Trophoblast cell (in vitro differentiated cells and primary cell): ENCODE measurements at regions not wholly inside any gene's neighbourhood (a gene's known extent, or its start where the extent isn't known, plus 50 kb on each side); places are given as distances from the start of the nearest gene placed in this dataset.
A peak's percentile ranks its signal among the peaks of the same experiment; 100 is the strongest.

Experiments used
- DNase-seq, 2 donors: peaks; one replicate each; pipeline ENCODE4 v3.0.0-alpha.2; 2016
- H2AFZ ChIP-seq: 2 replicates; pipeline ENCODE4 v1.6.1; 2013; ENCODE audit warnings: low read length, moderate library complexity, mild to moderate bottlenecking; ENCODE audit not compliant: insufficient read depth, poor library complexity
- H2AK5ac ChIP-seq: 2 replicates; pipeline ENCODE4 v1.6.1; 2013; ENCODE audit warnings: mild to moderate bottlenecking, low read length
- H2BK120ac ChIP-seq: 2 replicates; pipeline ENCODE4 v1.6.1; 2013; ENCODE audit warnings: low read length, mild to moderate bottlenecking, moderate library complexity; ENCODE audit not compliant: insufficient read depth, poor library complexity
- H2BK12ac ChIP-seq: 2 replicates; pipeline ENCODE4 v1.6.1; 2013; ENCODE audit warnings: mild to moderate bottlenecking, low read length, moderate library complexity
- H2BK5ac ChIP-seq: 2 replicates; pipeline ENCODE4 v1.6.1; 2013; ENCODE audit warnings: low read length, low read depth, moderate library complexity, mild to moderate bottlenecking; ENCODE audit not compliant: poor library complexity
- H3K14ac ChIP-seq: 2 replicates; pipeline ENCODE4 v1.6.1; 2013; ENCODE audit warnings: mild to moderate bottlenecking, low read length
- H3K18ac ChIP-seq: 2 replicates; pipeline ENCODE4 v1.6.1; 2013; ENCODE audit warnings: mild to moderate bottlenecking, low read length
- H3K23ac ChIP-seq: 2 replicates; pipeline ENCODE4 v1.6.1; 2013; ENCODE audit warnings: low read length
- H3K27ac ChIP-seq: 2 replicates; pipeline ENCODE4 v1.5.1; 2013; ENCODE audit warnings: low read depth, mild to moderate bottlenecking, inconsistent platforms, low read length, moderate library complexity
- H3K27me3 ChIP-seq: 2 replicates; pipeline ENCODE4 v1.6.1; 2013; ENCODE audit warnings: inconsistent platforms, mild to moderate bottlenecking, low read length, moderate library complexity; ENCODE audit not compliant: insufficient read depth
- H3K36me3 ChIP-seq, 2 experiments: 1 replicate in 1 of 2; 2 replicates in 1 of 2; pipeline ENCODE4 v1.6.1; 2013; ENCODE audit warnings: low read length in 2 of 2, mild to moderate bottlenecking in 2 of 2, moderate library complexity in 1 of 2; ENCODE audit not compliant: insufficient read depth in 2 of 2, control insufficient read depth in 1 of 2
- H3K4ac ChIP-seq: 2 replicates; pipeline ENCODE4 v1.6.1; 2013; ENCODE audit warnings: low read depth, mild to moderate bottlenecking, low read length, moderate library complexity
- H3K4me1 ChIP-seq, 2 experiments: 1 replicate in 1 of 2; 2 replicates in 1 of 2; pipeline ENCODE4 v1.6.1; 2013; ENCODE audit warnings: low read length in 2 of 2, mild to moderate bottlenecking in 2 of 2, moderate library complexity in 1 of 2; ENCODE audit not compliant: insufficient read depth in 2 of 2, control insufficient read depth in 1 of 2
- H3K4me2 ChIP-seq: 2 replicates; pipeline ENCODE4 v1.6.1; 2013; ENCODE audit warnings: inconsistent platforms, mild to moderate bottlenecking, low read length, moderate library complexity
- H3K4me3 ChIP-seq: 2 replicates; pipeline ENCODE4 v1.5.1; 2013; ENCODE audit warnings: mild to moderate bottlenecking, low read depth, low read length, inconsistent platforms
- H3K79me1 ChIP-seq: one replicate; pipeline ENCODE4 v1.6.1; 2013; ENCODE audit warnings: low read length
- H3K79me2 ChIP-seq: 2 replicates; pipeline ENCODE4 v1.6.1; 2013; ENCODE audit warnings: low read length, mild to moderate bottlenecking; ENCODE audit not compliant: control insufficient read depth, insufficient read depth, poor library complexity
- H3K9ac ChIP-seq: 2 replicates; pipeline ENCODE4 v1.6.1; 2013; ENCODE audit warnings: mild to moderate bottlenecking, low read length
- H3K9me3 ChIP-seq: 2 replicates; pipeline ENCODE4 v1.6.1; 2013; ENCODE audit warnings: low read depth, mild to moderate bottlenecking, control low read depth, inconsistent platforms, low read length; ENCODE audit not compliant: insufficient read depth
- H4K12ac ChIP-seq: 2 replicates; pipeline ENCODE4 v1.6.1; 2013; ENCODE audit warnings: low read depth, mild to moderate bottlenecking, low read length, moderate library complexity
- H4K8ac ChIP-seq: 2 replicates; pipeline ENCODE4 v1.6.1; 2013; ENCODE audit warnings: low read depth, mild to moderate bottlenecking, low read length, moderate library complexity
- H4K91ac ChIP-seq: one replicate; pipeline ENCODE4 v1.6.1; 2013; ENCODE audit warnings: low read depth, mild to moderate bottlenecking, low read length, moderate library complexity
- WGBS: extraction: QIAGEN DNeasy Blood & Tissue Kit; methylation state at CpG from one replicate; pipeline ENCODE4 v1.1.7; 2013; ENCODE audit warnings: missing lambda C conversion rate; ENCODE audit not compliant: insufficient read length, insufficient coverage; ENCODE audit errors: extremely low coverage; 5-methylcytosine and 5-hydroxymethylcytosine counted together

GRCh38 chr6:168773788-168774187, 332.8 kb downstream of the SMOC2 start:
- H3K4ac ChIP-seq, result no peak overlapping the region
- H2AK5ac ChIP-seq, result no peak overlapping the region
- no peak overlapping the region for H4K91ac ChIP-seq
- H3K14ac ChIP-seq, result no peak overlapping the region
- no peak overlapping the region for H2BK12ac ChIP-seq
- no peak overlapping the region for H3K4me2 ChIP-seq
- no peak overlapping the region for H4K8ac ChIP-seq
- H3K4me1 ChIP-seq, result peaks cover 0 to 4% of the 10 kb centered on the region in 2 experiments
- peaks cover 6% of the 10 kb centered on the region for H3K9me3 ChIP-seq
- no peak overlapping the region for H3K18ac ChIP-seq
- no peak overlapping the region for H3K27ac ChIP-seq
- no peak overlapping the region for H3K23ac ChIP-seq
- H2BK120ac ChIP-seq, result no peak overlapping the region
- no peak for DNase-seq
- H3K9ac ChIP-seq, result no peak overlapping the region
- H3K36me3 ChIP-seq, result no peaks in the 10 kb centered on the region
- H3K79me2 ChIP-seq, result no peaks in the 10 kb centered on the region
- H4K12ac ChIP-seq, result no peak overlapping the region
- H2BK5ac ChIP-seq, result no peak overlapping the region
- no peaks in the 10 kb centered on the region for H3K27me3 ChIP-seq
- no peak overlapping the region for H3K4me3 ChIP-seq
- no peaks in the 10 kb centered on the region for H3K79me1 ChIP-seq
- H2AFZ ChIP-seq, result no peak overlapping the region

GRCh38 chr6:168765752-168766151, 324.8 kb downstream of the SMOC2 start:
- Histone ChIP-seq H3K4me1 (no peaks in the 10 kb centered on the region), H3K14ac (no peak overlapping the region), H3K27ac (no peak overlapping the region), H2AFZ (no peak overlapping the region), H3K79me1 (no peaks in the 10 kb centered on the region), H3K4me3 (no peak overlapping the region), H3K18ac (no peak overlapping the region), H3K9ac (no peak overlapping the region), H2BK5ac (no peak overlapping the region), H3K79me2 (no peaks in the 10 kb centered on the region), H3K36me3 (no peaks in the 10 kb centered on the region), H4K12ac (no peak overlapping the region), H3K27me3 (no peaks in the 10 kb centered on the region), H2BK12ac (no peak overlapping the region), H3K23ac (no peak overlapping the region), H2BK120ac (no peak overlapping the region), H3K4me2 (no peak overlapping the region), H4K91ac (no peak overlapping the region), H4K8ac (no peak overlapping the region), H3K4ac (no peak overlapping the region), H2AK5ac (no peak overlapping the region), H3K9me3 (peaks cover 9% of the 10 kb centered on the region)
- no CpG with 5 or more reads among the region's 1 CpG for WGBS
- no peak for DNase-seq

- no peaks in the 10 kb centered on the region for H3K9me3 ChIP-seq
- no peak overlapping the region for H4K8ac ChIP-seq
- no peak overlapping the region for H3K4me3 ChIP-seq
- H2AFZ ChIP-seq, result no peak overlapping the region
- H3K4ac ChIP-seq, result no peak overlapping the region
- H2BK120ac ChIP-seq, result peak overlapping the region; percentile 48
- H3K9ac ChIP-seq, result no peak overlapping the region
- no peaks in the 10 kb centered on the region for H3K27me3 ChIP-seq
- no peak overlapping the region for H3K14ac ChIP-seq
- H3K18ac ChIP-seq, result peak overlapping the region; percentile 26
- no peak overlapping the region for H2AK5ac ChIP-seq
- no peak overlapping the region for H4K12ac ChIP-seq
- H3K79me2 ChIP-seq, result no peaks in the 10 kb centered on the region
- peak overlapping the region; percentile 27 for H4K91ac ChIP-seq
- peak overlapping the region; percentile 35 for H2BK5ac ChIP-seq
- DNase-seq, result peak; percentile 77 to 94
- WGBS, result no CpG with 5 or more reads among the region's 3 CpGs
- peaks cover 0 to 8% of the 10 kb centered on the region in 2 experiments for H3K4me1 ChIP-seq
- H3K4me2 ChIP-seq, result no peak overlapping the region
- no peak overlapping the region for H3K23ac ChIP-seq
- H3K79me1 ChIP-seq, result peaks cover 17% of the 10 kb centered on the region
- H2BK12ac ChIP-seq, result no peak overlapping the region
- H3K36me3 ChIP-seq, result no peaks in the 10 kb centered on the region
- H3K27ac ChIP-seq, result peak overlapping the region; percentile 87
Measured at GRCh38 chr6:168756009-168756634, 315.1 kb downstream of the SMOC2 start.

GRCh38 chr6:168746643-168747042, 305.7 kb downstream of the SMOC2 start:
- H4K91ac ChIP-seq, result no peak overlapping the region
- H2BK120ac ChIP-seq, result no peak overlapping the region
- no peaks in the 10 kb centered on the region for H3K79me1 ChIP-seq
- H3K27me3 ChIP-seq, result no peaks in the 10 kb centered on the region
- no peak overlapping the region for H4K8ac ChIP-seq
- H3K27ac ChIP-seq, result no peak overlapping the region
- no peaks in the 10 kb centered on the region for H3K9me3 ChIP-seq
- H3K4me1 ChIP-seq, result peaks cover 4% of the 10 kb centered on the region in 2 experiments
- no peak overlapping the region for H4K12ac ChIP-seq
- no peak overlapping the region for H3K4ac ChIP-seq
- DNase-seq, result no peak
- H3K14ac ChIP-seq, result no peak overlapping the region
- no peak overlapping the region for H2AK5ac ChIP-seq
- no peak overlapping the region for H3K9ac ChIP-seq
- no peak overlapping the region for H3K18ac ChIP-seq
- H2AFZ ChIP-seq, result no peak overlapping the region
- no peak overlapping the region for H2BK5ac ChIP-seq
- no peak overlapping the region for H2BK12ac ChIP-seq
- WGBS, result no CpG with 5 or more reads among the region's 1 CpG
- H3K79me2 ChIP-seq, result no peaks in the 10 kb centered on the region
- no peak overlapping the region for H3K4me3 ChIP-seq
- no peak overlapping the region for H3K23ac ChIP-seq
- no peaks in the 10 kb centered on the region for H3K36me3 ChIP-seq
- no peak overlapping the region for H3K4me2 ChIP-seq
